GM21526 (cell line): ENCODE measurements at regions not wholly inside any gene's neighbourhood (a gene's known extent, or its start where the extent isn't known, plus 50 kb on each side); places are given as distances from the start of the nearest gene placed in this dataset.

Experiments
- ATAC-seq: cut with Tn5 transposase; IDR thresholded peaks from one replicate; pipeline ENCODE4 v1.9.1; 2021; ENCODE audit warnings: moderate library complexity; ENCODE audit not compliant: unreplicated experiment, low FRiP score

DNA sequence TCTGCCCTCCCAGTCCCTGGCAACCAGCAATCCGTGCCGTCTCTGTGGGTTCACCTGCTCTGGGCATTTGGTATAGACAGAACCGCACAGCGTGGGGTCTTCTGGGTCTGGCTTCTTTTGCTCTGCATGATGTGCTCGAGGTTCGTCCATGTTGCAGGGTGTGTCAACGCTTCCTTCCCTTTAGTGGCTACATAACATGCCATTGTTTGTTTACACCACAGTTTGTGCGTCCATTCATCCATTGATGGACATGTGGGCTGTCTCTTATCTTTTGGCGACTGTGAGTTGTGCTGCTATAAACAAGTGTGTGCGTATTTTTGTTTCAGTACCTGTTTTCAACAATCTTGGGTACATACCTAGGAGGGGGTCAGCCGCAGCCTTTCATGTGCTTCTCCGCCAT lies 149.5 kb upstream of the RPS6KA2 start:
- no peak for ATAC-seq

DNA sequence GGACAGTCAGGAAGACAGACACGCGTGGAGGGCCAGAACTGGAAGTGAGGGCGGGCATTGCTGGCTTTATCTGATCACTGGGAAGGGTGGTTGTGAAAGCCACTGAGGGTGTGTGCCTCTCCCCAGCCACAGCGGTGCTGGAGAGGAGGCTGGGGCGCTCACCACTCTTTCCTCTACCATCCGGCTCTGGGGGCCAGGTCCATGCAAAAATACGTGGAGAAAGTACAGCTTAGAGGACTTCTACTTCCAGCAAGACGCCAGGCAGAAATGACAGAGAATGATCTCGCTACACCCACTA lies 148.8 kb upstream of the RPS6KA2 start:
- ATAC-seq: no peak

DNA sequence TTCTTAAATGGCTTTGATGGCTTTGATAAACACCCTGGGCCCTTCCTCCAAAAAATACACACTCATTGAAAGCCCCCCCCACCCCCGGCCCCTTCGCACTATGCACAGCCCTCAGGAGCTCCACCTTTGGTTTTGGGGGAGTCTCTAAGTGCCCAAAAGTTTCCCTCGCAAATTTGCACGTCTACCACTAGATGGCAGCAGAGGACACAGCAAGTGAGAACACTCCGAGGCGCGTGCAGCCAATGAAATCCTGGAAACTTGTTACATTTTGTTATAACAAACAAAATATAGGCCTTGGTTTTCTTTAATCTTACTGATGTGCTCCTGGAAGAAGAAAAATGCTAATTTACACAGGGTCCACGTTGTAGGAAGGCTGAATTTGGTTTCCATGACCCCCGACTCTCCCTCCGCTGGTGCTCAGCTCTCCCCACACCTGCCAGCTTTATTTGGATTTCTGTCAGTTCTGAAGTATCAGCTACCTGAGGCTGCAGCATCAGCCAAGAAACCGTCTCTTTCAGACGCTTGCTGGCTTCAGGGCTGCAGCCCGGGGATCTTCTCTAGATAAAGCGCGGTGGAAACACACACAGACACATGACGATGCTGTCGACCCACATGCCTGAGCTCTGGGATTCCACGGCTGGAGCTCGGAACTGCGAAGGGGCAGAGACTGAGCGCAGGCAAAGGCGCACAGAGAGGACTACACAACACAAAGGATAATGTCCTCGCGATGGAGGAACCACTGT lies 148.3 kb upstream of the RPS6KA2 start:
- no peak for ATAC-seq

DNA sequence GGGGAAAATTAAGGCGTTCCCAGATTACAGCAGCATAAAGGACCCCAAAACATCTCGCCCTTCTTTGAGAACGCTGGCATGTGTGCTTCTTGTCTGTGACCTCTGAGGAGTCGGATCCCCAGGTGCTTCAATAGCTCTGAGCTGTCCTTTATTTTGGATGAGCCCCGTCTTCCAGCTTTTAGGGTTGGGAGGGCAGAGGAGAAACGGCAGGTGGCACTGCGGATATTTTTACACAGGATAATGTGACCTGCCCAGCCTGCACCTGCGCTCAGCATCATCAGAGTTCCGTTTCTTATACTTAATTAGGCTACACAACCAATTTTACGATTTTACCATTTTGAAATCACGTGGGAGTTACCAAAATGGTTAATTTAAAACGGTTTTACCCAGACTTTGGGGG lies 147.7 kb upstream of the RPS6KA2 start:
- ATAC-seq: no peak

DNA sequence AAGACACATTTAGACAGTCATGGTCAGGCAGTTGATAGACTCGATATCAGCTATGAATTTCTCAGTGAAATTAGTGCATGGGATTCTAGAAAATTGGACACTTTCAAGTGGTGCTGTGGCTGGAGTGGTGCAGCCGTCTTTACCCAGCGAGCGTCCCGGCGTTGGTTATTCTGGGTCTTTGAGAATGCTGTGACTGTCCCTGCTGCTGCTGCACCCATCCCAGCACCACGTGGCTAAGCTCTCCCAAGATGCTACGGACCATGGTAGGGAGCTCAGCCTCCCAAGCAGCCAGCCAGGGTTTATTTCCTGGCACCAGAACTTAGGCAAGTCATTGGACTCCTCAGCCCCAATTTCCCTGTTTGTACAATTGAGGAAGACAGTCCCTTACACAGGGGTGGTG lies 147.2 kb upstream of the RPS6KA2 start:
- ATAC-seq: no peak

DNA sequence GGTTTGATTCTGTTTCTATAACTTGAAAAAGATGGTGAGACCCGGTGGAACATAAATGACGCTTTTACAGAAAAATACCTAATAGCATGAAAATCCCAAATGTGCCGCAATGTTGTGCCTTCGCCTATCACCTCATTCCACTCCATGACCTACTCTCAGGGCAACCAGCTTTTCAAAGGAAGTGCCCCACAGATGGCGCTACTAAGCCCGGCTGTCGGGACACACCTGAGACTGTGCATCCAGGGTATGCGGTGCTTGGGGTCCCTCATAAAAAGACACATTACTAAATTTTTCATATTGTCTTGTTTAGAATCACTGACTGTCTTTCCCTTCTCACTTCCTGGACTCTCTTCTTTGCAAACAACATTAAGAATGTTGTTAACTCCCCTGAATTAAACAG lies 145.5 kb upstream of the RPS6KA2 start:
- ATAC-seq: no peak

DNA sequence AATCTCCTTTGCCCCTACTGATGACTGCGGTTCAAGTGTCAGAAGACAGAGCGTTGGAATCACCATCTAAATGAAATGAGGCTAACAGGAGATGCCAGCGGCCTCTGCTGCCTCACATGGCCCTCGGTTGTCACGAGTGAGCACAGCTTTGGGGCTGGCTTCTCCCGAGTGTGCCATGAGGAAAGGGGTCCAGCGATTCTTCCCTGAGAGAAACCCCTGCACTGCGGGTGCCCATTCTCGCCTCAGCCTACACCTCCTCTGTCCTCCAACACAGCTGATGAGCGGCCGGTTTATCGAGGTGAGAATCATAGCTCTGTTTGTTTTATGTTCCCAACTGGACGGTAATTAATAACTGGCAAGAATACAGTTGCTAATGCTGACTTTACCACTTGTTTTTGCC lies 144.7 kb upstream of the RPS6KA2 start:
- no peak for ATAC-seq

DNA sequence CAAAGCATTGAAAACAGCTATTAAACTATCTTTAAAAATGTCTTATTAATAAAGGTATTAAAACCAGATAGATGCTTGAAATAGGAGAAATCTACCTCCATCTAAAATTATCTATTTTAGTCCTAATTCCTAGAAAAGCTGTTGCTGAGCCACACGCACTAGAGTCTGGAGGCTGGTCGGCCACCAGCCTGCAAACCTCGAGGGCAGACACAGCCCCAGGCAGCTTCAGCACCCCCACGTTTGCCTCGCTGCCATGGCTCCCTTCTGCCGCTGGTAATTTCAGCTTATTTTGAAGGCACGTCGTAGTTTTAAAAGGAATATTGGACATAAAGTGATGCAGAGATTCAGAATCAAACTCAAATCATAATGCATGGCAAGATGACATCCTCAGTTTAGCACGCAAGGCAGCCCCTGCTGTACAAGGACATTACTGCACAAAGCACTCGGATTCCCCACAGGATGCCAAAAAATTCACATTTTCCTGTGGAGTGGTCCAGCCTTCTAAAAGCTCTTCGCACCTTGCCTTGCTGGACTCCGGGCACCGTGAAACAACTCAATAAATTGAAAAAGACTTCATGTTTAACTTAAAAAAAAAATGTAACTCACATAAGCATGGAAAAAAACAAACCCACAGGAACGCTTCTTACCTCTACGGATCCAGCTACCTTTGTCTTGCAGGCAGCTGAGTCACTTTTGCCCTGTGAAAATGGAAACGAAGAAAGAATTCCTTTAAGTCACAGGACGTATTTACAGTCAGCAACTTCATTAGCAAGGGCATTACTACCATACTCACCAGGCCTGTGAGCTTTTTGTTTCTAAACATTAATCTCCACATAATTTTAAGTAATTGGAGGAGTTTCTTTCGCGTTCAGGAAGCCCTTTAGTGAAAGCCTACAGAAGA lies 143.4 kb upstream of the RPS6KA2 start:
- ATAC-seq: no peak

DNA sequence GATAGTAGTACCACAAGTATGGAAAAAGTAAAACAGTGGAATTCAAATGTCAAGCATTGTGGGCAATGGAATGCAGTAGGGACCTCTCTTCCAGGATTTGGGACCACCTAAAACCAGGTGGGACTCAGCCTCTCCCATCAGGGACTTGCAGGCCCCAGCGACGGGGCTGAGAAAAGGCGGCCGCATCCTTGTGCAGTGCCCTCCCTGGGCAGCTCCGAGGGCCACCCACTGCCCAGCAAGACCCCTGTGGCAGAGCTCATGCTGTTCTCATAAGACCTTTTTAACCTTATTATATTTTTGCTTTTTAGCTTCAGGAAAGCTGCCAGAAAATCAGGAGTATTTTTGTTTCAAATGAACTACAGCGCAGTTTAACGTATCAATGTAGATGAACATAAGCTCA lies 142.6 kb upstream of the RPS6KA2 start:
- no peak for ATAC-seq

DNA sequence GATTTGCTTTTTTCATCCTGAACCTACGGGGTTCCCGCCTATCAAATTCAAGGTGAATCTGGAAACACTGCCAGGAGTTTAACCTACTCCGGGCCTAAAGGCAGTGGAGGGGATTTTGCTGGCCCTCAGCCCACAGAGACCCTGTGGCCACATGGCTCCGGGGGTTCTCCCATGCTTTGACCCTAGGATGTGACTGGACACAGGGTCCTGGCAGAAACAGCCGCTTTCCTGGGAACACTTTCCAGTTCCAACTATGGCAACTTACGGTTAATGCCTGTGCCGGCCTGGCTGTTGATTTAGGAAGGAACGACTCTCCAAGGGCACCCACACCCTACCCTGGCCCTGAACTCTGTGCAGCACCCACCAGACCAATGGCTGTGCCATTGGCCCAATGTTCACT lies 141.7 kb upstream of the RPS6KA2 start:
- no peak for ATAC-seq

DNA sequence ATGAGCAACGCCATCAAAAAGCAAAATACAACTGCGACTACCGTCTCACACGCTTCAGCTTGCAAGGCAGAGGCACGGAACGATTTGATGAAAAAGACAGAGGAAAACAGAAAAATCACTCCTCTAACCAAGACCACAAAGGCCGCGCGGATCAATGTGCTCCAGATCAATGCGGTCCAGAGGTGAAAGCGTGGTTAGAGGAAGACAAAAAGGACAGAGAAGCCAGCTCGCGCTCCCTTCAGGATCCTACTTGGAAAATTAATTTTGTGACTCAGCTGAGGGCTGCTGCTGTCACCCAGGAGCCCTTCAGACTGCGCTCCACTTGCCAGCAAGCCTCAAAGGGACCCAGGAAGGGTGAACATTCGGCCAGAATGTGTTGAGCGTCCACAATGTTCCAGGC lies 140.2 kb upstream of the RPS6KA2 start:
- ATAC-seq: no peak

DNA sequence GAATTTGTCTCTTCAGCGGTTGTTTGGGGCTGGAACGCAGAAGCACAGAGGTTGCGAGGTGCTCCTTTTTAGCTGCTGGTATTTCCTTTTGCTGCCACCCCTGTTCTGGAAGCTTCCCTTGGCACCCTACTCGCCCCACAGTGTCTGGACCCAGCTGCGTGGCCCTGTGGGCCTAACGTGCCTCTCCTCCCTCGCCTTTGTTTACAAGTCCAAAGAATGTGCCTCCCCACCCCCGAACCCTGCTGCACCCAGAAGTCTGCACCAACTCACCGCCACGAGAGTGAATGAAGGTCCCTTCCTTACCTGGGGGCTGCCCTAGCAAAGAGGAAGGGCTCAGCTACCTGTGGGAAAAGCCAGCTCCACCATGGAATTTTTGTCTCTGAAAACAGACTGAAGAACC lies 139.7 kb upstream of the RPS6KA2 start:
- no peak for ATAC-seq

DNA sequence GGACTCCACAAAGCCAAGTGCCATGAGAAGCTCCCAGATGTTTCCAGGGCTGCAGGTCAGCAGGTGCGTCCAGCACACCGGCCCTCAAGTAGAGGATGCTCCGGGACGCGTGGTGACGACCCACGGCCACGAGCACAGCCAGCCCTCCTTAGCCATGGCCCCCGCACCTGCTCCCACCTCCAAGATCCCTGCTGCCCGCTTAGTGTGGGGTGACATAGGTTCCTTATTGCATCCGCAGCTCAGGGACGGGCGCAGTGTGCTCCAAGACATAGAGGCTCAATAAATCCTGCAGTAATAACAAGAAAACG lies 138.1 kb upstream of the RPS6KA2 start:
- ATAC-seq: no peak

DNA sequence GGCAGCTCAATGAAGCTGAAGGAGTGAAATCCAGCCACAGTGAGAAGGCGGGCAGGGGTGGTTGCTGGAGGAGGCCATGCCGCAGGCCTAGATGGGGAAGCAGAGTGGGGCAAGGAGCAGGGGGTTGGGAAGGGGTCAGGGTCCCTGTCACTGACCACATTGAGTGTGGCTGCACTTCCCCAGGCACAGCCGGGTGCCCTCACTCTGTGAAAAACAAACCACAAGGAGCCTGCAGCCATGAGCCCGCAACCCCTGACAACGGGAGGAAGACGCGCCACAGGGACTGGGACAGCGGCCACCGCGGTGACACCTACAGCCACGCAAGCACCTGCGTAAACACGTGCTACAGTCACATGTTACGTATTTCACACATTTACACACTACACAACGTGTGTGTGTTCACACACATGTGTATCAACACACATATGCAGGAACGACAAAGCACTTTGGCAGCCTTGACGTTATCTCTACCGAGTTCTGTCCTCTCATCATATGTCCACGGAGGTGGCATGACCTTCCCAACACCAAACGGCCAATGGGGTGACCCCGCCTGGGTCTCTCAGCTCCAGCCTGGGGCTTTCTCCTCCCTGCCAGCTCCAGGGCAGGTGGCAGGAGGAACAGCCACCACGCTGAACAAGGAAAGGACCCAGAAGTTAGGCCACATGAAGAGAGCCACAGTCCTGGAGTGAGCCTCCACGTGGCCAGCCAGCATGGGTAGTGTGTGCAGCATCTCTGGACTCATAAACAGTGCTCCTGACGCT lies 137.6 kb upstream of the RPS6KA2 start:
- ATAC-seq: no peak

DNA sequence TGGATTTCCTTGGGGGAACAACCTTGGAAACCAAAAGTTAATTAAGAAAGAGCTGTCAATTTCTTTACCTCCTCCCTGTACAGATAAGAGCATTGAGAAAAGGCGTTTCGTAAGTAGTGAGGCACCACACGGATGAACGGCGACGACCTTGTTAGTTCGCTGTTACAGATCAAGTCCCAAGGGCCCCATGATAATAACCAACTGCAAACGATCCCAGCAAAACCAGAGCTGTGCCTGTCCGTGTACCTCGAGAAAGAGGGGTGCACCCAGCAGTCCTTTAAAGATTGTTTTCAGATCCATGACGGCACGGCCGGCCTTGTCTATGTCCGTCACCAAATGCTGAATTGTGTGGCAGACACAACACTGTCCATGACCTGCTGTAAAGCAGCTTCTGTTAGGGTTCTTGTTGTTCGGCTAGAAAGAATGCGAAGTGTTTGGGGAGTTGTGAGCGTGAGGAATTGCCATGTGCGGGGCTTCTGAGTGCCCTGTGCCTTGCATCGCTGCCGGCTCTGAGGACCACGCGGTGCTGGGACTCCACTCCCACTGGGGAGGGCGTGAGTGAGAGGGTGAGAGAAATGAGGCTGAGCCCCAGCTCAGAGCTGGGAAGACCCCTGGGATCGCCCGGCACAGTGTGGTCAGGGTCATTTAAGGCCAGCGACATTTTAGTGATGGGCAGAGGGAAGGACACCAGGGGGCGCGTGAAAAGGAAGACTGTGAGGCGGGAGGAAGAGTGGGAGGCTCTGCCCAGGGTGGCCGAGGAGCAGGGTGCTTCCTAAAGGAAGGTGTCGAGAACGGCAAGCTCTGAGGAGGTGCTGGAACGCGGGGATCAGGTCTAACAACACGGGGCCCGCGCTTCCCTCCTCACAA lies 136.8 kb upstream of the RPS6KA2 start:
- no peak for ATAC-seq

DNA sequence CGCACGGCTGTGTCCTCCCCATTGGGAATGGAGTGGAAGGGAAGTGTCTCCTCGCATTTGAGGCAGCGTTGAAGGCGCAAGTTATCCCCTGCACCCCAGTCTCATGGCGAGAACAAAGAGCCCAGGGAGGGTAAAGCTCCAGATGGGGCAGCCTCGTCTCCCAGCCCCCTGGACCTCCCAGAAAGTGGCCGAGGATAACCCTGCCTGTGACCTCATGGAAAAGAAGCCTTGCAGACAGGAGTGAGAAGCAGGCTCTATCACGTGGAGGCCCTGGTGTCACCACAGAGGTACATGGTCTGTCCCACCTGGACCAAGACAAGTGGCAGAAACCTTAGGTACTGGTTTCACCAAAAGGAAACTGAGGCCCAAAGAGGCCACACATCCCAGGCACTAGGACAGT lies 134.8 kb upstream of the RPS6KA2 start:
- ATAC-seq: no peak

DNA sequence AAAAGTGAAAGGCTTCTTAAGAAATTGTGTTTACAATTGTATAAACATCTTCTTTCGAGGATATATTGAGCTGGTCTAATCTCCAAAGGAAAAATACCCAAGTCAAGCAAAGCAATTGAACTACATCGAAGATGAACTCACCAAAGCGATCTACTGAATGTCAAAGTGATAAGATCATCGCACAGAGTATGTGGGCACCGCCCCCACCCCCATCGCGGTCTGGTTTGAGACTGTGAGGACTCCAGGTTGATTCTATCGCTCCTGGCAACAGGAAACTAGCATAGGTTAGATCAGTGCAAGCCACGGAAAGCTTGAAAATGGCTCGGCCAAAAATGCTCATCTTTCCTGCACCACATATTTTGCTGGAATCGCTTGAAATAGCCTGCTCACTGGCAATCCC lies 133.2 kb upstream of the RPS6KA2 start:
- no peak for ATAC-seq

DNA sequence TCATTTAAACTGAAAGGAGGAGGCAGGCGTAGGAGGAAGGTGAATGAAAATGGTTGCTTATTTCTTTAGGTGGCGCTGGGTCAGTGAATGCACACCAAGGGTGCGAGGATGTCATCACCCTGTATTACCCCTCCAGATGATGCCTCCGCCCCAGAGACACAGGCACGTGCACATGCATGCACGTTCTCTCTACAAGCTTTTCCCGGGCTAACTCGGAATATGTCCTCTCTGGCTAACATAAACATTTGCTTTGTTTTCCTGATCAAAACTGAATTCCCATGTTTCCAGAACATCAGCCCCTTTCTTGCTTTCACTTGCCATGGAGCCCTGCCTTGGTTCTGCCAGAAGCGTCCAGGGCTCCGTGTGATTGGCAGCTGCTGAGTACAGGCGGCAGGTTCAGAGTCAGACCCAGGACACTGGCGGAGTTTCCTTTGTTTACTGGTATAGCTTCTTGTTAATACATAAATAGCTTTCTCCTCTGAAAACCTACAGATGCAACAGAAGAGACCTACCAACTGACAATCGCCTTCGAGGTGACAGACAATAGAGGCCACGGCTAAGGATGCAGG lies 131.2 kb upstream of the RPS6KA2 start:
- no peak for ATAC-seq

DNA sequence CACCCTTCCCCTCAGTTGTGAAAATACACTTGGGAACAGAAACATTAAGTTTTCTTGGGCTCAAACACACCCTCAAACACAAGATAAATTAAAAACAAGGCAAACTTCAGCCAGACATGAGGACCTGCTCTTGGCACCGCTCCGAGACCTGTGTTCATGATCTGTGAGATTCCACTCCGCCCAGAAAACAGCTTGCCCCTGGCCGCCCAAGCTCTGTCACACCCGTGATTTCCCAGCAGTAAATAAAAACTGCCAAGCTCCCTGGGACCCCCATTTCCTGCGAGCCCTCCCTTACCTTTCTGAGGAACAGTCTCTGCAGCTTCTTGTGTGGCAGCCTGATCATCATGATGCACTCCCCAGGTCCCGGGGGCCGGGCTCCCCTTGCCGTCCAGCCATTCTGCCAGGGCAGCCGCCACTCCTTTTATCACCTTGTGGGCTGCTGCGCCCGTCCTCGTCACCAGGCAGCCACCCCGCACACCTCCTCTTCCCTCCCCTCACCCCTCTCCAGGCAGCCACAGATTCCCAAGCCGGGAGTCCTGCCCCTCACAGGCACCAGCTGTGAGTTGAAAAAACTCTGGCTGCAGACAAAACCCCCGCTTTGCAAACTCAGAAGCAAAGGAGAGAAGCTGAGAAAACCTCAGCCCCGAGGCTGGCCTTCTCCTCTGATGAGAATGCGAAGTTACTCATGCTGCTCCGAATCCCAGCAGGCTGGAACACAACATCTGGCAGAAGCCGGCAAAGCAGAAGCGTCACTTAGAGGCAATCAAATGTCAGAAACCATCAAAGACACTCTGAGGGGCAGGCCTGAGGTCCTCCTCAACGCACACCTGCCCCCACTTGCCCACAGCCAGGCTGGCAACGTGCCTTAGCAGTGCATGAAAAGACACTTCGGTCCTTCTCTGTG lies 130.4 kb upstream of the RPS6KA2 start:
- no peak for ATAC-seq
